Trophoblast cell (in vitro differentiated cells and primary cell): ENCODE measurements at regions not wholly inside any gene's neighbourhood (a gene's known extent, or its start where the extent isn't known, plus 50 kb on each side); places are given as distances from the start of the nearest gene placed in this dataset.

ENCODE experiments used
- DNase-seq, 2 donors: peaks; one replicate each; pipeline ENCODE4 v3.0.0-alpha.2; 2016
- H2AFZ ChIP-seq: 2 replicates; pipeline ENCODE4 v1.6.1; 2013; ENCODE audit warnings: low read length, moderate library complexity, mild to moderate bottlenecking; ENCODE audit not compliant: insufficient read depth, poor library complexity
- H2AK5ac ChIP-seq: 2 replicates; pipeline ENCODE4 v1.6.1; 2013; ENCODE audit warnings: mild to moderate bottlenecking, low read length
- H2BK120ac ChIP-seq: 2 replicates; pipeline ENCODE4 v1.6.1; 2013; ENCODE audit warnings: low read length, mild to moderate bottlenecking, moderate library complexity; ENCODE audit not compliant: insufficient read depth, poor library complexity
- H2BK12ac ChIP-seq: 2 replicates; pipeline ENCODE4 v1.6.1; 2013; ENCODE audit warnings: mild to moderate bottlenecking, low read length, moderate library complexity
- H2BK5ac ChIP-seq: 2 replicates; pipeline ENCODE4 v1.6.1; 2013; ENCODE audit warnings: low read length, low read depth, moderate library complexity, mild to moderate bottlenecking; ENCODE audit not compliant: poor library complexity
- H3K14ac ChIP-seq: 2 replicates; pipeline ENCODE4 v1.6.1; 2013; ENCODE audit warnings: mild to moderate bottlenecking, low read length
- H3K18ac ChIP-seq: 2 replicates; pipeline ENCODE4 v1.6.1; 2013; ENCODE audit warnings: mild to moderate bottlenecking, low read length
- H3K23ac ChIP-seq: 2 replicates; pipeline ENCODE4 v1.6.1; 2013; ENCODE audit warnings: low read length
- H3K27ac ChIP-seq: 2 replicates; pipeline ENCODE4 v1.5.1; 2013; ENCODE audit warnings: low read depth, mild to moderate bottlenecking, inconsistent platforms, low read length, moderate library complexity
- H3K27me3 ChIP-seq: 2 replicates; pipeline ENCODE4 v1.6.1; 2013; ENCODE audit warnings: inconsistent platforms, mild to moderate bottlenecking, low read length, moderate library complexity; ENCODE audit not compliant: insufficient read depth
- H3K36me3 ChIP-seq, 2 experiments: 1 replicate in 1 of 2; 2 replicates in 1 of 2; pipeline ENCODE4 v1.6.1; 2013; ENCODE audit warnings: low read length in 2 of 2, mild to moderate bottlenecking in 2 of 2, moderate library complexity in 1 of 2; ENCODE audit not compliant: insufficient read depth in 2 of 2, control insufficient read depth in 1 of 2
- H3K4ac ChIP-seq: 2 replicates; pipeline ENCODE4 v1.6.1; 2013; ENCODE audit warnings: low read depth, mild to moderate bottlenecking, low read length, moderate library complexity
- H3K4me1 ChIP-seq, 2 experiments: 1 replicate in 1 of 2; 2 replicates in 1 of 2; pipeline ENCODE4 v1.6.1; 2013; ENCODE audit warnings: low read length in 2 of 2, mild to moderate bottlenecking in 2 of 2, moderate library complexity in 1 of 2; ENCODE audit not compliant: insufficient read depth in 2 of 2, control insufficient read depth in 1 of 2
- H3K4me2 ChIP-seq: 2 replicates; pipeline ENCODE4 v1.6.1; 2013; ENCODE audit warnings: inconsistent platforms, mild to moderate bottlenecking, low read length, moderate library complexity
- H3K4me3 ChIP-seq: 2 replicates; pipeline ENCODE4 v1.5.1; 2013; ENCODE audit warnings: mild to moderate bottlenecking, low read depth, low read length, inconsistent platforms
- H3K79me1 ChIP-seq: one replicate; pipeline ENCODE4 v1.6.1; 2013; ENCODE audit warnings: low read length
- H3K79me2 ChIP-seq: 2 replicates; pipeline ENCODE4 v1.6.1; 2013; ENCODE audit warnings: low read length, mild to moderate bottlenecking; ENCODE audit not compliant: control insufficient read depth, insufficient read depth, poor library complexity
- H3K9ac ChIP-seq: 2 replicates; pipeline ENCODE4 v1.6.1; 2013; ENCODE audit warnings: mild to moderate bottlenecking, low read length
- H3K9me3 ChIP-seq: 2 replicates; pipeline ENCODE4 v1.6.1; 2013; ENCODE audit warnings: low read depth, mild to moderate bottlenecking, control low read depth, inconsistent platforms, low read length; ENCODE audit not compliant: insufficient read depth
- H4K12ac ChIP-seq: 2 replicates; pipeline ENCODE4 v1.6.1; 2013; ENCODE audit warnings: low read depth, mild to moderate bottlenecking, low read length, moderate library complexity
- H4K8ac ChIP-seq: 2 replicates; pipeline ENCODE4 v1.6.1; 2013; ENCODE audit warnings: low read depth, mild to moderate bottlenecking, low read length, moderate library complexity
- H4K91ac ChIP-seq: one replicate; pipeline ENCODE4 v1.6.1; 2013; ENCODE audit warnings: low read depth, mild to moderate bottlenecking, low read length, moderate library complexity
- WGBS: extraction: QIAGEN DNeasy Blood & Tissue Kit; methylation state at CpG from one replicate; pipeline ENCODE4 v1.1.7; 2013; ENCODE audit warnings: missing lambda C conversion rate; ENCODE audit not compliant: insufficient read length, insufficient coverage; ENCODE audit errors: extremely low coverage; 5-methylcytosine and 5-hydroxymethylcytosine counted together

GRCh38 chr5:153883854-153884611 lies 154.7 kb downstream of the FAM114A2 start:
- no peak overlapping the region for H3K4me2 ChIP-seq
- no peak overlapping the region for H4K8ac ChIP-seq
- no peak overlapping the region for H4K91ac ChIP-seq
- no peak overlapping the region for H3K14ac ChIP-seq
- no peak overlapping the region for H3K4ac ChIP-seq
- H3K79me1 ChIP-seq: no peaks in the 10 kb centered on the region
- no peak overlapping the region for H3K4me3 ChIP-seq
- no peaks in the 10 kb centered on the region for H3K9me3 ChIP-seq
- no CpG with 5 or more reads among the region's 6 CpGs for WGBS
- H2AK5ac ChIP-seq: no peak overlapping the region
- H2BK5ac ChIP-seq: no peak overlapping the region
- H4K12ac ChIP-seq: no peak overlapping the region
- no peak overlapping the region for H2BK12ac ChIP-seq
- H3K23ac ChIP-seq: no peak overlapping the region
- H3K9ac ChIP-seq: no peak overlapping the region
- H3K36me3 ChIP-seq: no peaks in the 10 kb centered on the region
- no peaks in the 10 kb centered on the region for H3K27me3 ChIP-seq
- H3K79me2 ChIP-seq: no peaks in the 10 kb centered on the region
- DNase-seq: peak in 1 of 2 donors; percentile 36
- H3K18ac ChIP-seq: no peak overlapping the region
- no peak overlapping the region for H3K27ac ChIP-seq
- H2AFZ ChIP-seq: no peak overlapping the region
- H2BK120ac ChIP-seq: no peak overlapping the region
- no peaks in the 10 kb centered on the region for H3K4me1 ChIP-seq

DNA sequence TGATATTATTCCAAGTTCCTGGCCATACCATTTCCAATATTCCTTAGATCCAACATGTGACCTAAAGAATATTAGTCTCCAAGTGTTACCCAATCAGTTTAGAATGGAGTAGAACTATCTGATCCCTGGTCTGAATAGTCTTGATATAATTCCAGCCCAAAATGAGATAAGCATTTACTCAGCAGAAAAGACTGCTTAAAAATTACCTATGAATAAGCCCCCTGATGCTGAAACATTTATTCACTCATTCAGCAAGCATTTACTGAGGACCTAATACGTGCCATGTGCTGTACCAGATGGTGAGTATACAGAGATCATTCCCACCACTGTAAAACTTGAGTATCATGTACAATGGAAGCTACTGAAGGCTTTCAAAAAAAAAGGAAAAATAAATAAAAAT lies 157.0 kb downstream of the FAM114A2 start:
- no peak for DNase-seq
- Histone ChIP-seq H3K79me2 (no peaks in the 10 kb centered on the region), H3K18ac (no peak overlapping the region), H2BK5ac (no peak overlapping the region), H2AK5ac (no peak overlapping the region), H3K4me3 (no peak overlapping the region), H3K9me3 (no peaks in the 10 kb centered on the region), H3K36me3 (no peaks in the 10 kb centered on the region), H3K14ac (no peak overlapping the region), H3K9ac (no peak overlapping the region), H3K4ac (no peak overlapping the region), H3K79me1 (no peaks in the 10 kb centered on the region), H4K12ac (no peak overlapping the region), H4K8ac (no peak overlapping the region), H3K23ac (no peak overlapping the region), H2BK120ac (no peak overlapping the region), H3K4me2 (no peak overlapping the region), H2AFZ (no peak overlapping the region), H4K91ac (no peak overlapping the region), H3K27me3 (no peaks in the 10 kb centered on the region), H2BK12ac (no peak overlapping the region), H3K27ac (no peak overlapping the region), H3K4me1 (no peaks in the 10 kb centered on the region)
- no CpG with 5 or more reads among the region's 1 CpG for WGBS

DNA sequence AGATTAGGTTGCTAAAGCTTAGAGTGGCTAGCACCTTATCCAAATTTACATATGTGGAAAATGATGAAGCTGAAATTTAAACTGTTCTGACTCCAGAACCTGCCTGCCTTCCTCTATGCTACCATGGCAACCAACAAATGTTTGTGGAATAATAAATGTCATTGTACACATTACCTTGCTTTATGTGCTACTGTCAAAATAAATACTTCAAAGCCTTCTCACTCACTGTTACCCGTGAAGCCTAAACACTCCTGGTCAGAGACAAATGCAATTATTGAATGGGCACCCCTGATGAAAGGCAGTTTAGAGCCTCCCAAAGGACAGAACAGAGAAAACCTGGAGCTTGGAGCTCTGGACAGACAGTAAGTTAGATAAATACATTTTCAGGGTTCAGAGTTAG lies 158.6 kb downstream of the FAM114A2 start:
- Histone ChIP-seq H4K91ac (no peak overlapping the region), H3K27me3 (no peaks in the 10 kb centered on the region), H2AK5ac (no peak overlapping the region), H3K4me3 (no peak overlapping the region), H3K79me1 (no peaks in the 10 kb centered on the region), H3K36me3 (no peaks in the 10 kb centered on the region), H3K79me2 (no peaks in the 10 kb centered on the region), H4K12ac (no peak overlapping the region), H3K4ac (no peak overlapping the region), H4K8ac (no peak overlapping the region), H3K23ac (no peak overlapping the region), H3K4me1 (no peaks in the 10 kb centered on the region), H2BK120ac (no peak overlapping the region), H3K14ac (no peak overlapping the region), H3K9me3 (no peaks in the 10 kb centered on the region), H2BK5ac (no peak overlapping the region), H3K4me2 (no peak overlapping the region), H3K9ac (no peak overlapping the region), H2BK12ac (no peak overlapping the region), H3K27ac (no peak overlapping the region), H3K18ac (no peak overlapping the region), H2AFZ (no peak overlapping the region)
- DNase-seq: no peak
- WGBS: no CpG with 5 or more reads among the region's 1 CpG

DNA sequence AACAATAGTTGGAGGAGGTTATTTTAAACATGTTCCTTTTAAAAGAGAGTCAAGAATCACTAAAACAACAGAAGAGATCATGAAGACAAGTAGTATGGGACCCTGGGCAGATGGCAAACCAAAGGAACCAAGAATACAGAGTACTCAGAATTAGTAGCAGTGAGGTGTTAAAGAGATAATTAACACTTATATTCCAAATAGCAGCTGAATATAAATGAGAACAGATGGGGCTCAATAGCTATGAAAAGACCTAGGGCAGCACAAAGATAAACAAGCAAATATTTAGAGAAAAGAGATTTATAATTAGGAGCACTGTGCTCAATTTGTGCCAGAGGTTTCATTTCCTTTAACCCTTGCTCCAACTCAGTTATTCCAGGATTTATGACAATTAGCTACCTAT lies 159.1 kb downstream of the FAM114A2 start:
- no peaks in the 10 kb centered on the region for H3K79me1 ChIP-seq

More for the DNA sequence above, 159.1 kb downstream of the FAM114A2 start:
- no peaks in the 10 kb centered on the region for H3K9me3 ChIP-seq
- H2AK5ac ChIP-seq: no peak overlapping the region
- no peaks in the 10 kb centered on the region for H3K4me1 ChIP-seq
- no peak overlapping the region for H2AFZ ChIP-seq
- H2BK120ac ChIP-seq: no peak overlapping the region
- no peak for DNase-seq
- H3K4ac ChIP-seq: no peak overlapping the region
- no peak overlapping the region for H3K4me3 ChIP-seq
- H4K91ac ChIP-seq: no peak overlapping the region
- no peak overlapping the region for H2BK5ac ChIP-seq
- no peak overlapping the region for H3K23ac ChIP-seq
- H3K9ac ChIP-seq: no peak overlapping the region
- no peak overlapping the region for H4K8ac ChIP-seq
- no peak overlapping the region for H4K12ac ChIP-seq
- no peak overlapping the region for H3K14ac ChIP-seq
- H3K27me3 ChIP-seq: no peaks in the 10 kb centered on the region
- H3K18ac ChIP-seq: no peak overlapping the region
- H2BK12ac ChIP-seq: no peak overlapping the region
- H3K79me2 ChIP-seq: no peaks in the 10 kb centered on the region
- H3K27ac ChIP-seq: no peak overlapping the region
- no peak overlapping the region for H3K4me2 ChIP-seq
- no peaks in the 10 kb centered on the region for H3K36me3 ChIP-seq
